HG02981 (cell line): ENCODE measurements at regions not wholly inside any gene's neighbourhood (a gene's known extent, or its start where the extent isn't known, plus 50 kb on each side); places are given as distances from the start of the nearest gene placed in this dataset.
"Not testable (repeated sequence)": the region's sequence is repeated elsewhere in the genome, so short reads cannot be mapped to it uniquely, and the experiment has no call there.

Source experiments
- ATAC-seq: cut with Tn5 transposase; IDR thresholded peaks from one replicate; pipeline ENCODE4 v1.9.1; 2021; ENCODE audit warnings: mild to moderate bottlenecking, moderate library complexity; ENCODE audit not compliant: unreplicated experiment

GRCh38 chr3:106115557-106115956 lies 246.7 kb upstream of the CBLB start:
- ATAC-seq, result no peak

GRCh38 chr3:106116733-106117489 lies 248.1 kb upstream of the CBLB start:
- no peak for ATAC-seq

- no peak for ATAC-seq
Measured at GRCh38 chr3:106117490-106117858, 248.7 kb upstream of the CBLB start.

GRCh38 chr3:106119614-106120082 lies 250.8 kb upstream of the CBLB start:
- ATAC-seq, result no peak

GRCh38 chr3:106120356-106120755 lies 251.5 kb upstream of the CBLB start:
- no peak for ATAC-seq

- ATAC-seq, result no peak
Measured at GRCh38 chr3:106121491-106122289, 252.9 kb upstream of the CBLB start.

- no peak for ATAC-seq
Measured at GRCh38 chr3:106124818-106125217, 256.0 kb upstream of the CBLB start.

GRCh38 chr3:106125321-106125720 lies 256.5 kb upstream of the CBLB start:
- no peak for ATAC-seq

- no peak for ATAC-seq
Measured at GRCh38 chr3:106126067-106126845, 257.4 kb upstream of the CBLB start.

GRCh38 chr3:106126846-106127235 lies 258.0 kb upstream of the CBLB start:
- no peak for ATAC-seq

- no peak for ATAC-seq
Measured at GRCh38 chr3:106129939-106130338, 261.1 kb upstream of the CBLB start.

GRCh38 chr3:106130384-106131198 lies 261.8 kb upstream of the CBLB start:
- ATAC-seq, result no peak

- no peak for ATAC-seq
Measured at GRCh38 chr3:106135451-106136160, 266.8 kb upstream of the CBLB start.

- ATAC-seq, result no peak
Measured at GRCh38 chr3:106139826-106140225, 271.0 kb upstream of the CBLB start.

- ATAC-seq, result no peak
Measured at GRCh38 chr3:106140431-106140830, 271.6 kb upstream of the CBLB start.

- ATAC-seq, result no peak
Measured at GRCh38 chr3:106144030-106144429, 275.2 kb upstream of the CBLB start.

- ATAC-seq, result not testable (repeated sequence)
Measured at GRCh38 chr3:106148440-106149082, 279.7 kb upstream of the CBLB start.

- ATAC-seq, result no peak
Measured at GRCh38 chr3:106157411-106157810, 288.6 kb upstream of the CBLB start.

- ATAC-seq, result no peak
Measured at GRCh38 chr3:106160396-106160795, 291.6 kb upstream of the CBLB start.
